NCI-H2081 treated with DMSO at 0.1 percent for 48 hours (cell line): ENCODE measurements at regions not wholly inside any gene's neighbourhood (a gene's known extent, or its start where the extent isn't known, plus 50 kb on each side); places are given as distances from the start of the nearest gene placed in this dataset.

Experiments
- DNase-seq: peaks from one replicate; lab custom pipeline; 2025; lab: John Stamatoyannopoulos, UW

DNA sequence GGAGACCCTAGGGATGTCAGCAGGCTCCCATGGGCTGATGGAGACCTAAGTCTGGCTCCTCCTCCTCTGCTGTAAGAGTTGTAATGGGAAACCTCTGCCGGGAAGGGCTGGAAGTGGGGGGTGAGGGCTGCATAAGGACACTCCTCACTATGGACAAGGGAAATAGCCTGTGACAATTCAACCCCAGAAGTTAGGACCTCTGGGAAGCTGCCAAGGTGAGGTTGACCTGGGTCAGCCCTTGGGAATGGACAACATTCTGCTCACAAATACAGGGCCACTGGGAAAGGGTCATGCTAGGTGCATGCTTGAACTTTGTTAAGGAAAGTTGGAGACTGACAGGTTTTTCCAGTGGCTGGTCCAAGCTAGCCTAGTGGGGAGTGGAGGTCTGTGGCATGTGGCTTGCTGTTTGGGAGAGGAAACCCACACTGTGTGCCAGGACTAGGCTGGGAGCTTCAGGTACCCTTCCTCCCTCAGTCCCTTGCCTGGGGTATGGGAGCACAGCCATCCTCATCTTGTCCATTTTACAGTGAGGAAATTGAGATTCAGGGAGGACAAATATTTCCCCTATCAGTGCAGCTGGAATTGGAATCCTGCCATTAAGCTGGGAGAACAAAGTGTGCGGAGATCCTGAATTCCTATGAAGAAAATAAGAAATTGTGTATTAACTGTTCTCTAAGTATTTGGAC lies 190.4 kb downstream of the SALL1 start:
- DNase-seq, result no peak

GRCh38 chr16:50957056-50957455 lies 194.0 kb downstream of the SALL1 start:
- no peak for DNase-seq

DNA sequence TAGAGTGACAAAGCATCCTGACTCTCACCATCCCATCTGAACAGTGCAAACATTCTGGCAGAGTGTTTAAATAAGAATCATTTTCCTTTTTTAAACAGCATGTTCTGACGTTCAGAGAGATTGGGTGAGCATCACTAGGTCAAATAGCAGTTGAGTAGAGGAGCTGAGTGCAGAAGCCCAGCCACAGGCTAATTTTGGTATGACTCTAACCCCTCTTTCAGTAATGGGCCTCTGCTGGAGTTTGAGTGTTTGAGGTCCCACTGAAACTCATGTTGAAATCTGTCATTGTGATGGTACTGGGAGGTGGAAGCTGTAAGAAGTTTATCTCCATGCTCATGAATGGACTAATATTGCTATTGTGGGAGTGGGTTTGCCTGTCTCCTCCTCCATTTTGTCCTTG lies 194.4 kb downstream of the SALL1 start:
- DNase-seq, result no peak

DNA sequence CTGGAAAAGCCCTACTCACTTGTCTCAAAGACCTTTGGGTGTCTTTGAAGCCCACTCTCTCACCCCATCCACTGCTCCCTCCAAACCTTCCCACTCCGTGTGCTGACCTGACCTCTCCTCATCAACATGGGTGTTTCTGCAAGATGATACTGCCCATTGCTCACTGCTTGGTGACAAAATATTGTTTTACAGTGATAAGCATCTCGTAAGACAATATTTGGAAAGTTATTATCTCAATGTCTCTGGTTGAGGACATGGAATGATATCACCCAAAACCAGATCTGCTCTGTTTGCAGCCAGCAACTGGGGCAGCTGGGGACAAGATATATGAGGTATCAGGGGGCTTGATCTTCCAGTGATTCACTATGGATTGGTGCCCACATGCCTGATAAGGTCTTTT lies 195.8 kb downstream of the SALL1 start:
- no peak for DNase-seq

DNA sequence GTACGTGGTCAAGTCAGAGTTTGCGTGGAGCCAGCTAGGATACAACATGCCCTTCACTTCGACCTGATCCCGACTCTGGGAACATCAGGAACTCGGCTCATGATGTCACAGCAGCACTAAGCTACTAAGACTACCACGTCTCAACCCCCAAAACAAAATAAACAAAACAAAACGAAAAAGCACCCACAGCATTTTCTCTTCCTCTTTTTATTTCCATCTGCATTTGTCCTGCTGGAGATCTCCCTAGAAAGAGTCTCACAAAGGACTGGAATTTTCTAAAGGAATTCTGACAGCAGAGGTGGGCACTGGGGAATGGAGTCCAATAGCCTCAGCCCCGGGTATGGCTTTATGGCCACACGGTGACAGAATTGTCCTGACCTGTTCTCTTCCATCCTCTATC lies 196.6 kb downstream of the SALL1 start:
- DNase-seq, result no peak

GRCh38 chr16:50953290-50953689 lies 197.8 kb downstream of the SALL1 start:
- DNase-seq, result no peak

GRCh38 chr16:50950955-50951354 lies 200.1 kb downstream of the SALL1 start:
- no peak for DNase-seq

DNA sequence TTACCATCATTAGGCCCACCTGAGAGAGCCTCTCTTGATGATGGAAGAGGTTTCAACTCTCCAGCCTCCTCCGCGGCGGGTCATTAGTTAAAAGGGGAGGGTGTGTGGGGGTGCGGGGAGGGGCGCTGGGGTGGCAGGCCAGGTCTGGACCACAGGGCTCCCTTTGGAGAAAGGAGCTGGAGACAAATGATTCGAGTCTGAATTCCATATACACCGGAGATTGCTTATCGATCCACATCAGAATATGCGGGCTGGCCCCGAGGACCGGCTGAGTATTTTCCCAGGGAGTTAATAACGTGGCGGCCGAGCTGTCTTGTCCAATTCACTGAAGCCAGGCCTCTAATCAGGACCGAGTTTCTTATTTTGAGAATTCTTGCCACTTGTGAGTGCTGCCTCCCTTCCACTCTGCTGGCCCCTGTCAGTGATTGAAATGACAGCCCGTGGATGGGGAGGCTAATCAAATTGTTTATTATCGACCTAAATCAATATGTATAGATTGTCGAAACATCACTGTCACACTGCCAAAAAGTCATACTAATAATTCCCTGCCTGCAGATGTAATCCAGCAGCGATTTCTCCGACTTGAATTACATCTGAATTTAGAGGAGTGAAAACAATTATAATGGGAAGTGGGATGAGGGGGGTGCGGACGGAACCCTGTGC lies 202.7 kb downstream of the SALL1 start:
- DNase-seq, result no peak

DNA sequence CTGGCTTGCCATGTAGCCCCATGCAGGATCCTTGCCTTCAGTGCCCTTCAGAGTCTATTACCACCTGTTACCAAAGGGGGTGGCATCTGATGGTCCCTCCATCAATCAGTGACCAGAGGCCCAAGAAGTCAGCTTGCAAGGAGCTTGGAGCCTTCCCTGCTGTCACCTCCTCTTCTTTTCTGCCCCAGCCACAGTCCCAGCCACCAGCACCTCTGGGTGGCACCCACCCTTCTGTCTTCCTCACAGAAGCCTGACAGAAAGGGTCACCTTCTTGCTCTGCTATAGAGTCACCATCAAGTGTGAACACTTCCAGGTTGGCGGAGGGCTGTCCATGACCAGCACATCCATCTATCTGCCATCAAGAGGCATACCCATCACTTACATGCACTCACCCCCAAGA lies 203.2 kb downstream of the SALL1 start:
- DNase-seq, result no peak

GRCh38 chr16:50946606-50947005 lies 204.5 kb downstream of the SALL1 start:
- no peak for DNase-seq

- DNase-seq, result no peak
Measured at GRCh38 chr16:50946098-50946497, 204.2 kb downstream of the CYLD start.

DNA sequence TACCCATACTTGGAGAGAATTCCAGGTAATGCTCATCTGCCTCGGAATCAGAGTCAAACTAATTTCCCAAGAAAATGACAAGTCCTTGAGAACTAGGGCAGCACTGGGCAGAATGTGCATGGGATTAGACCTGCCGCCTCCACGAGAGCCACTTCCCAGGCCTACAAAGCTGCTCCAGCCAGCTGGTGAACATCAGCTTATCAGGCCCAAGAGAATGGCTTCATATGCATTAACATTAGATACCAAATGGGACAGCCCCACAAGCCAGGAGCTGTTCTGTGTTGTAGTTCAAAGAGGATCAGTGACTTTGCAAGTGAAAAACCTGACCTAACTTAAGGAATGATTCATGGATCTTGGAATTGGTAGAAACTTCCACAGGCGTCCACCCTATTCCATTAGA lies 203.3 kb downstream of the CYLD start:
- DNase-seq, result no peak

DNA sequence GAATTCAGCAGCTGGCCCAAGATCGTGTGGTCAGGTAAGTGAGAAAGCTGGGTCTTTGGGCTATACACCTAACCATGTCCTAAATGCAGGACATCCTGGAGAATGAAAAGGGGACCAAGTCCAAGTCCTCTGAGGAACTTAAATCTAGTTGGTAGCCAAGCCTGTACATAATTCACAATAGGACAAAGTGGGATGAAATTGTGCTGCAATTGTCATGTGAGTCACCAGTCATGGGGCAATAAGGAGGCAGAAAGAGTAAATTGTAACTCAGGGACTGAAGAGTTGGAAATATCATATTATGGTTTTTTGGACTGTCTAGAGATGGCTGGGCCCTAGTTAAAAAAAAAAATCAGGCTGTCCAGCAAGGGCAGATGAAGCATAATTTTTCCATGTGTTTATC lies 202.6 kb downstream of the CYLD start:
- no peak for DNase-seq

DNA sequence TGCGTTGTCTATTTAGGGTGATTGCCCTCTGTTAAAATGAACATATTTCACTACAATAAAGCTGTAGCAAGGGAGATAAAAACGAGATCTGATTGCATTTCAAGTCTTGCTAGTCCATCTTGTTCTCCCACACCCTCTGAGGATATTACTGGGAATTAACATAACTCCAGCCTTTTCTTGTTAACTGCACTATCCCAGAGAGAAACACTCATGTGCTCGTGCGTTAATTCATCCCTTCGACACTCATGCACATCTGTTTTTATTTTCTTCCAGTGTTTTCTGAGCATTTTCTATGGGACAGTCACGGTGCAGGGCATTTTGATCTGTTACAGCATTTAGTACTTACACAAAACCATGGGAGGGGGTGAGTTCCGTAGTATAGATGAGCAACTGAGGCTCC lies 202.1 kb downstream of the CYLD start:
- no peak for DNase-seq

GRCh38 chr16:50942143-50942542 lies 200.3 kb downstream of the CYLD start:
- no peak for DNase-seq

DNA sequence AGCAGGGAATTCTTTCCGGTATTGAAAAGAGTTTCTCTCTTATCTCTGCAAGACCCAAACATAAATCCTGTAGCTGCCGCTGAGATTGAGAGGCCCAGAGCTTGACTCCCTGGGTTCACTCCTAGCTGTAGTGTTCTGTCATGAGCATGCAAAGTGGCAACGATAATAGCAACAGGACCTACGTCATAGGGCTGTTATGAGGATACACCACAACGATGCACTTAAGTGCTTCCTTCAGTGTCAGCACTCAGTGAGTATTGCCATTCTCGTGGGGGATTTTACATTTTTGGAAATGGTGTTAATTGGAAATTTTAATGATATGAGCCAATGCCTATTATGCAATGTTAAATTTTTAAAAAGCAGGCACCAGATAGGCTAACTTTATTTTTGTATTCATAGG lies 199.8 kb downstream of the CYLD start:
- DNase-seq, result no peak

DNA sequence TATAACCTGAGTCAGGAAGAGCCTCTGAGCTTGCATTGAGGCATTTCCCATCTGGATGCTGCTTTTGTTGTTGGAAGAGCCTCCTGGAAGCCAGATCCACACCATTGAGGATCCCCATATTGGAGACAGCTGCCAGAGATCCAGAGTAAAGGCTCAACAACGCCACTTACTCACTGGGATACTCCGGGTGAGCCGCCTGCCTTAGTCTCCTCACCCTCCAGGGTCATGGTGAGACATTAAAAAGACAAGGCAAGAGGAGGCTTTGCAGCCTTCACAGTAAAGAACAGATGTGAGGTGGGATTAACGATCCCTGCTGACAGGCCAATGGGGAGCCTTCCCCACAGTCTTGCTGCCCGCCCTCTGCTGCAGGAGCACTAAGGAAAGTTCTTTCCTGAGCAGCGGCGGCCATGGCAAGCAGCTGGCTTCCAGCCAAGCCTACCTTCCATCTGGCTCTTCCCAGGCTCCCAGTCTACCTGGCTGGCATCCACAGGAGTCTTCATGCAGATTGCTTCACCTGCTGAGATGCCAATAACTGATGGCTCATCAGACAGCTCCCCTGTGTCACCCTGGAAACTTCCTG lies 198.5 kb downstream of the CYLD start:
- DNase-seq, result no peak

DNA sequence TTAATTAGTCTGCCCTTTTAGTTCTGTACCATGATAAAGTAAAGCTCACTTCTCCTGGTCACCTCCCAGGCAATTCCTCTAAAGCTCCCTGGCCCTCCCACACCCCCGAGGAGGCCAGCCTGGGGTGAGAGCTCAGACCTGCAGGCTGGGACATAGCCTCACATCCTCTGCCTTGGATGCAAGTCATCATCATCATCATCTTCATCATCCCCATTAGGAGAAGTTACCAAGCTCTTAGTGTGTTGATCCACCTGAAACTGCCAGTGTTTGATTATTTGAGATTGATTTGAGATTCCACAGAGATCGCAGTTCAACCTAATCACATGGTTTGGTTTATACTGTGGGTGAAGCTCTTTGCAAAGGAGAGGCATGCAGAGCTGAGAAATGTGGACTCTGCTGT lies 197.5 kb downstream of the CYLD start:
- no peak for DNase-seq

DNA sequence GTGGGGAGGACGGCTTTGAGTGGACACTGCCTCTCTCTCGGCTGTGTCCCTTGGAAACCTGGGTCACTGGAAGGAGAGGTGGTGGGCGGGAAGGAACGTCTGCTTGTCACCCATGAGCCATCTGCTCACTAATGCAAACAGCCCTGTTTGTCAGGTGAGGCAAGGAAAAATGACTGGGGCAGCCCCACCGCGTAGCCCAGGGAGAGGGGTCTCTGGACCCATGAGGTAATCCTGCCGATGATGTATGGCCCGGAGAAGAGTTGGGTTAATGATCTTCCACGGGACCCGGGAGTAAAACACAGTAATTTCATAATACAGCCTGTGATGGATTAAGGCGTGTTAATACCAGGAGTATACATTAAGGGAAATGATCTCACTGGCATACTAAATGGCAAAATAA lies 197.0 kb downstream of the CYLD start:
- DNase-seq, result no peak

GRCh38 chr16:50933262-50933661 lies 191.4 kb downstream of the CYLD start:
- no peak for DNase-seq

- DNase-seq, result no peak
Measured at GRCh38 chr16:50932348-50932935, 190.6 kb downstream of the CYLD start.

DNA sequence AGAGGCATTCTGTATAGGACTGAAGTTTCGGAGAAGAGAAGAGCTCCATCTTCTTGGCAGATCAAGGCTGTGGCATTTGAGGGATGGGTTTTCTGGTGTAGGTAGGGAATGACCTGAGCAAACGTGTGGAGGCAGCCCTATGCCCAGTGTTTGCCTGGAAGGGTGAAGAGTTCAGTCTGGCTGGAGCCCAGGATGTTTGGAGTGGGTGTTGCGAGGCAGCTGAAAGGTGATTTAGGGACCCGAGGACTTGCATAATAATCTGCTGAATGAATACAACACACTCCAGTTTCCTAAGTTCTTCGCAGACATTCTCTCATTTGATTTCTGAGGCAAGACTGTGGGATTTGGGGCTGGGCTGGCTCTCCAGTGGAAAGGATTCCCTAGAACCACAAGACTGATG lies 186.2 kb downstream of the CYLD start:
- DNase-seq, result no peak

DNA sequence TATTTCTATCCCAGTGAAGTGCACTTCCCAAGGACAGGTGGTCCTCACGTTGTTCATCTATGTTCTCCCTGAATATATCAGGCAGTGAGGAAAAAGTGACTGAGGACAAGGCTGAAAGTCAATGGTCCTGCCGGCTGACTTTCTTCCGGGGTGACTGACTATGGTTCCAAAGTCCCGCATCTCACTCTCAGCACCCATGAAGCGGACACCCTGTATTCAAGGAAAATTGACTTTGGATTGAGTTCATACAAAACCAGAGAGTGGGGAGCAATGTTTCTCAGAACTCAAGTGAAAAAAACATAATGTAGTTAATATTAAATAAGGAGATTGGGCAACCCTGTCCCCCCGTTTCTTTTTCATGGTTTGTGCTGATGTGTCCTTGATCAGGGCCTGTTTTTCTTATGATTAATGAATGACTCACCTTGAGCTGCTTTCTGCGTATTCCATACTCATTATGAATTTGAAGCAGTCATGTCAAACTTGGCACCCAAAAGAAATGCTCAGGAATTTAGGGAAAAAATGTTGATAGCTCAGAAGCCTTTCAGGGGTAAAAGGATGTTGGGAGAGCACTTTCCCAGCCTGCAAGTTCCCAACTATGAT lies 184.0 kb downstream of the CYLD start:
- DNase-seq, result no peak
